Subcutaneous abdominal adipose tissue (tissue), 5 donors: ENCODE measurements at regions not wholly inside any gene's neighbourhood (a gene's known extent, or its start where the extent isn't known, plus 50 kb on each side); places are given as distances from the start of the nearest gene placed in this dataset.
A peak's percentile ranks its signal among the peaks of the same experiment; 100 is the strongest.

Experiments
- H3K27ac ChIP-seq: one replicate; pipeline ENCODE4 v1.7.0; 2013; ENCODE audit warnings: low read depth, mild to moderate bottlenecking, inconsistent platforms, low read length, moderate library complexity
- H3K27me3 ChIP-seq, 5 donors: one replicate each; pipeline ENCODE4 v1.7.0; 2013; ENCODE audit warnings: low read length in 5 of 5, inconsistent platforms in 1 of 5; ENCODE audit not compliant: control insufficient read depth in 5 of 5, insufficient read depth in 4 of 5
- H3K36me3 ChIP-seq, 5 donors: one replicate each; pipeline ENCODE4 v1.7.0; 2013; ENCODE audit warnings: low read length in 5 of 5; ENCODE audit not compliant: control insufficient read depth in 5 of 5, insufficient read depth in 5 of 5
- H3K4me1 ChIP-seq, 5 donors: one replicate each; pipeline ENCODE4 v1.7.0; 2013; ENCODE audit warnings: low read length in 5 of 5, mild to moderate bottlenecking in 3 of 5, moderate library complexity in 1 of 5; ENCODE audit not compliant: control insufficient read depth in 5 of 5, insufficient read depth in 5 of 5
- H3K4me3 ChIP-seq, 5 donors: one replicate each; pipeline ENCODE4 v1.7.0; 2013; ENCODE audit warnings: low read length in 5 of 5, low read depth in 1 of 5
- H3K9ac ChIP-seq, 5 donors: one replicate each; pipeline ENCODE4 v1.7.0; 2013; ENCODE audit warnings: low read length in 5 of 5, mild to moderate bottlenecking in 4 of 5, moderate library complexity in 3 of 5
- H3K9me3 ChIP-seq, 5 donors: one replicate each; pipeline ENCODE4 v1.7.0; 2013; ENCODE audit warnings: low read length in 5 of 5; ENCODE audit not compliant: control insufficient read depth in 5 of 5
- donor health status: healthy.
- donor health status: healthy.
- donor health status: healthy.
- donor health status: healthy.
- donor health status: healthy.

GRCh38 chr2:104745846-104746245 is 108.1 kb upstream of the POU3F3 start:
- peaks cover 0 to 2% (median 0%) of the 10 kb centered on the region in 5 donors for H3K9me3 ChIP-seq
- no peak overlapping the region for H3K4me3 ChIP-seq
- no peaks in the 10 kb centered on the region for H3K36me3 ChIP-seq
- no peak overlapping the region for H3K27ac ChIP-seq
- peaks cover 0 to 2% (median 0%) of the 10 kb centered on the region in 5 donors for H3K4me1 ChIP-seq
- peaks cover 0 to 17% (median 6%) of the 10 kb centered on the region in 5 donors for H3K27me3 ChIP-seq
- no peak overlapping the region for H3K9ac ChIP-seq

DNA sequence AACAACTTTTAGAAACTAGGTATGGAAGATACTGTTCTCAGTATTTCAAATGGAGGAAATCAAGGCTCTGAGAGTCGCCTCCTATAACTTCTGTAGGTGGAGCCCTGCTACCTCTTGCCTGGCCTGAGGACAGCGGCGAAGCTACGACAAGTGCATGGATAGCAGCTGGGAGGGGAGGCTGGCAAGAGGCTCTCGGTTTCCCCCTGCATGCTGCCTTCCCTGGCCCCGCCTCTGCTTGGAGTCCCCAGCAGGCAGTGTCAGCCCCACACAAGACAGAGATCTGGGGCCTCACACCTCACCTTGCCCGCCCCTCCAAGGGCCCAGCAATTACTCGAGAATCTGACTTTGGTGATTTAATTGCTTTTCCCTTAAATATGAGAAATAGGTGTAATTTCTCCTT is 107.6 kb upstream of the POU3F3 start:
- H3K27me3 ChIP-seq = peaks cover 0 to 14% (median 6%) of the 10 kb centered on the region in 5 donors
- peaks cover 0 to 2% (median 0%) of the 10 kb centered on the region in 5 donors for H3K4me1 ChIP-seq
- H3K9ac ChIP-seq = no peak overlapping the region
- peaks cover 0 to 2% (median 0%) of the 10 kb centered on the region in 5 donors for H3K9me3 ChIP-seq
- H3K27ac ChIP-seq = no peak overlapping the region
- H3K4me3 ChIP-seq = no peak overlapping the region
- no peaks in the 10 kb centered on the region for H3K36me3 ChIP-seq

DNA sequence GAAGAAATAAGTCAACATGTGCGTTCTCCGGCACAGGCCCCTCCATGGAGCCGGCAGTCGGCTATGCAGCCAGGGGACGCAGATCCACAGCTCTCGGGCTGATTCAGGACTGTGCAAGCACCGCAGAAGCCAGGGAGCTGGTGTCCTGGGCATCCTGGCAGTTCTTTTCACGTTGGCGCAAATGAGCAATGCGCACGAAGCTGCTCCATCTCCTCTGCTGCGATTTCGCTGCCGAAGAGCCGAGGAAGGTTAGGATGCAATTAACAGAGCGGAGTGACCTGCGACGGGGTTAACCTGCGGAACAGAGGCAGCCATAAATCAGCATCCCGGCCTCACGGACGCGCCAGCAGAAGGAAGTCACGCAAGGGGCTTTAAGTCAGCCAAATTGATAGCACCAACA is 107.1 kb upstream of the POU3F3 start:
- H3K27ac ChIP-seq = no peak overlapping the region
- peaks cover 0 to 2% (median 0%) of the 10 kb centered on the region in 5 donors for H3K4me1 ChIP-seq
- H3K27me3 ChIP-seq = peaks cover 0 to 14% (median 6%) of the 10 kb centered on the region in 5 donors
- H3K36me3 ChIP-seq = no peaks in the 10 kb centered on the region
- no peak overlapping the region for H3K4me3 ChIP-seq
- peaks cover 0 to 2% (median 0%) of the 10 kb centered on the region in 5 donors for H3K9me3 ChIP-seq
- no peak overlapping the region for H3K9ac ChIP-seq

- no peak overlapping the region for H3K9ac ChIP-seq
- H3K27ac ChIP-seq = no peak overlapping the region
- H3K9me3 ChIP-seq = peaks cover 0 to 2% (median 0%) of the 10 kb centered on the region in 5 donors
- H3K4me1 ChIP-seq = peaks cover 0 to 3% (median 0%) of the 10 kb centered on the region in 5 donors
- peaks cover 0 to 13% (median 7%) of the 10 kb centered on the region in 5 donors for H3K27me3 ChIP-seq
- H3K4me3 ChIP-seq = no peak overlapping the region
- no peaks in the 10 kb centered on the region for H3K36me3 ChIP-seq
Measured at GRCh38 chr2:104749856-104750460, 104.0 kb upstream of the POU3F3 start.

GRCh38 chr2:104752504-104752903 is 101.4 kb upstream of the POU3F3 start:
- peaks cover 0 to 8% (median 0%) of the 10 kb centered on the region in 5 donors for H3K4me1 ChIP-seq
- H3K27ac ChIP-seq = no peak overlapping the region
- H3K9ac ChIP-seq = no peak overlapping the region
- no peaks in the 10 kb centered on the region for H3K9me3 ChIP-seq
- H3K4me3 ChIP-seq = no peak overlapping the region
- peaks cover 0 to 5% (median 0%) of the 10 kb centered on the region in 5 donors for H3K27me3 ChIP-seq
- H3K36me3 ChIP-seq = no peaks in the 10 kb centered on the region

- Histone ChIP-seq H3K4me3 (peak overlapping the region in 1 of 5 donors; percentile 17), H3K4me1 (peaks cover 0 to 8% (median 0%) of the 10 kb centered on the region in 5 donors), H3K9me3 (no peaks in the 10 kb centered on the region), H3K27ac (no peak overlapping the region), H3K27me3 (peaks cover 0 to 6% (median 0%) of the 10 kb centered on the region in 5 donors), H3K36me3 (no peaks in the 10 kb centered on the region), H3K9ac (no peak overlapping the region)
Measured at GRCh38 chr2:104755026-104755878, 98.7 kb upstream of the POU3F3 start.

DNA sequence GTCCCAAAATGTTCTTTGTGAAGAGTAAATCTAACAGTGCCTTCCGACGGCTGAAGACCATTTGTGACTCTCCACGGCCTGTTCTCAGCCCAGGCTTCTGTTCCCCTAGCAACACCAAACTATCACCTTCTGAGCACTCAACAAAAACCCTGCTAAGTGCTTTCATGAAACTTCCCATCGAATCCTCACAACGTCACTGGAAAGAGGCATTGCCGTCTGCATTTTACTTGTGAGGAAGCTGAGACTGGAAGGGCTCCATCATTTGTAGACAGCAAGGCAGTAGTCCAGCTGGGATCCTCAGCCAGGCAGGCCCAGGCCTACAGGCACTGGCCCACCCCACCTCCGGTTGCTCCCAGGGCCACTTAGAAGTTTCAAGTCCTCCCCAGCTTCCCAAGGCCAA is 97.8 kb upstream of the POU3F3 start:
- Histone ChIP-seq H3K4me3 (no peak overlapping the region), H3K27me3 (peaks cover 0 to 6% (median 0%) of the 10 kb centered on the region in 5 donors), H3K4me1 (peaks cover 0 to 8% (median 0%) of the 10 kb centered on the region in 5 donors), H3K9me3 (no peaks in the 10 kb centered on the region), H3K36me3 (no peaks in the 10 kb centered on the region), H3K9ac (no peak overlapping the region), H3K27ac (no peak overlapping the region)

DNA sequence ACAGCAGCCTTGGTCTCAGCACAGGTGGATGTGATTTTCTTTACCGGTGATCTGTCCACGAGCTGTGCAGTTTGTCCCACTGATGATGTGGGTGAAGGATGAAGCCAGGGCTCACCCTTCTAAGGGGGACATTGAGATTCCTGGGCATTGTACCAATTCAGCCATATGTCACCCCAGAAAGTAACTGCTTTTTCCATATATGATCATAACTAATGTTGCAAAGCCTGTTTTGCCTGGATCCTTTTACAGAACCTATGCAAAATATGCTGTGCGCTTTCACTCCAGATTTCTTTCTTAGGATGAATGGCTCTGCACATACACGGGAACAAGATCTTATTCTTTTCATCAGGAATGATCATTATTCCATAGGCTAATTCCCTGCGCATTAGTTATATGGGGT is 96.9 kb upstream of the POU3F3 start:
- H3K4me3 ChIP-seq = no peak overlapping the region
- H3K9ac ChIP-seq = no peak overlapping the region
- H3K4me1 ChIP-seq = peaks cover 0 to 8% (median 0%) of the 10 kb centered on the region in 5 donors
- no peak overlapping the region for H3K27ac ChIP-seq
- H3K9me3 ChIP-seq = no peaks in the 10 kb centered on the region
- H3K27me3 ChIP-seq = peaks cover 0 to 6% (median 0%) of the 10 kb centered on the region in 5 donors
- no peaks in the 10 kb centered on the region for H3K36me3 ChIP-seq

DNA sequence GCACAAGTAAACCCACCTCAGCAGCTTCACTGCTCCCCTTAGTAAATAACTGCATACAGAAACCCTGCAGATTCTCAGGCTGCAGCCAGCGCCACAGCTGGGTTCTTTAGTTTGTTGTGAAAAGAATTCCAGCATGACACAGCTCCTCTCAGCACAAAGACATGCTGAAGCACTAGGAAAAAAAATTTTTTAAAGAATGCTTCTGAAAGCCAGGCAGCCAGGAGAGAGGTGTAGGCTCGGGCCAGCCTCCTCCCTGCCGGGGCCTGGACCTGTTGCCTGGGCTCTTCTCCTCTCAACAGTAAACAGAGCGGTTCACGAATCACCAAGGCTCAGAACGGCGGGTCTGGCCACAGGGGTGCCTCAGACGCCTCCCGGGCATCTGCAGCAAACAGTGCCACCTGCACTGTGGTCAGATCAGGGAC is 95.7 kb upstream of the POU3F3 start:
- Histone ChIP-seq H3K4me3 (no peak overlapping the region), H3K27me3 (peaks cover 0 to 6% (median 0%) of the 10 kb centered on the region in 5 donors), H3K4me1 (peaks cover 0 to 8% (median 0%) of the 10 kb centered on the region in 5 donors), H3K36me3 (no peaks in the 10 kb centered on the region), H3K9ac (no peak overlapping the region), H3K27ac (no peak overlapping the region), H3K9me3 (no peaks in the 10 kb centered on the region)

- H3K9ac ChIP-seq = no peak overlapping the region
- H3K27ac ChIP-seq = no peak overlapping the region
- no peak overlapping the region for H3K4me3 ChIP-seq
- H3K27me3 ChIP-seq = peaks cover 0 to 3% (median 0%) of the 10 kb centered on the region in 5 donors
- no peaks in the 10 kb centered on the region for H3K4me1 ChIP-seq
- H3K36me3 ChIP-seq = no peaks in the 10 kb centered on the region
- no peaks in the 10 kb centered on the region for H3K9me3 ChIP-seq
Measured at GRCh38 chr2:104762031-104762430, 91.9 kb upstream of the POU3F3 start.
